K562 (cell line): ENCODE measurements at regions not wholly inside any gene's neighbourhood (a gene's known extent, or its start where the extent isn't known, plus 50 kb on each side); places are given as distances from the start of the nearest gene placed in this dataset.

Source experiments
- CREB5 ChIP-seq: fragments of 250-450 bp; sonication (Bioruptor Pico); IDR thresholded peaks from 2 replicates; pipeline ENCODE4 v1.5.0; 2020; ENCODE audit warnings: mild to moderate bottlenecking
- CTCF ChIP-seq, 3 experiments: IDR thresholded peaks in 2 of 3; conservative IDR thresholded peaks in 1 of 3; 2 replicates each; pipeline ENCODE4 v1.5.1; 2011 to 2012; ENCODE audit warnings: low read length in 3 of 3, mild to moderate bottlenecking in 3 of 3, control low read depth in 2 of 3, improper control_type of control experiment in 1 of 3, inconsistent platforms in 1 of 3, low read depth in 1 of 3, mixed read lengths in 1 of 3, moderate library complexity in 1 of 3; ENCODE audit not compliant: insufficient read depth in 2 of 3
- SETDB1 ChIP-seq: IDR thresholded peaks from one replicate; pipeline ENCODE4 v1.6.1; 2012; ENCODE audit warnings: low read length, control low read depth, inconsistent platforms

- TF ChIP-seq SETDB1: no peak
- no peak for TF ChIP-seq CREB5 (CRISPR knock-in tag)
- TF ChIP-seq CTCF (IDR thresholded peaks at IDR 0.05 in 2 of 3, conservative IDR thresholded peaks at IDR 0.05 in 1 of 3; ENCODE audit: insufficient read depth in 2 of 3, low read depth in 1 of 3, low read length in 3 of 3): no peak
Observed at GRCh38 chr6:28711788-28712341, 186.2 kb downstream of the GPX5 start.
